Upper lobe of right lung (tissue), 1 donor: ENCODE measurements at regions not wholly inside any gene's neighbourhood (a gene's known extent, or its start where the extent isn't known, plus 50 kb on each side); places are given as distances from the start of the nearest gene placed in this dataset.

ENCODE experiments used
- ATAC-seq: fragments of 200-7000 bp; cut with Tn5 transposase; one replicate; pipeline ENCODE4 v1.9.1; 2020; ENCODE audit warnings: mild to moderate bottlenecking, moderate library complexity
- DNase-seq: peaks from one replicate; pipeline ENCODE4 v3.0.0-alpha.2; 2020
- H3K27ac ChIP-seq: fragments of 200-600 bp; one replicate; pipeline ENCODE4 v1.8.0; 2022
- H3K27me3 ChIP-seq: fragments of 200-600 bp; one replicate; pipeline ENCODE4 v1.8.0; 2022; ENCODE audit warnings: mild to moderate bottlenecking
- H3K36me3 ChIP-seq: fragments of 200-600 bp; one replicate; pipeline ENCODE4 v1.8.0; 2022
- H3K4me1 ChIP-seq: fragments of 200-600 bp; one replicate; pipeline ENCODE4 v1.8.0; 2022
- H3K4me3 ChIP-seq: fragments of 200-600 bp; one replicate; pipeline ENCODE4 v1.8.0; 2022; ENCODE audit warnings: mild to moderate bottlenecking
- H3K9me3 ChIP-seq: fragments of 200-600 bp; one replicate; pipeline ENCODE4 v1.8.0; 2022
- intact Hi-C: fragments of 100-400 bp; cut with DNase I; formaldehyde crosslinking; loops from one replicate; pipeline ENCODE4 v1.11.0; 2022
- TF ChIP-seq, protein P1 (sequence below): fragments of 200-600 bp; IDR thresholded peaks from one replicate; pipeline ENCODE4 v1.8.0; 2022; ENCODE audit warnings: antibody characterized with exemption
- donor health status: DM: no; HTN: yes; CAD: no; lungs with severe emphysema.

DNA sequence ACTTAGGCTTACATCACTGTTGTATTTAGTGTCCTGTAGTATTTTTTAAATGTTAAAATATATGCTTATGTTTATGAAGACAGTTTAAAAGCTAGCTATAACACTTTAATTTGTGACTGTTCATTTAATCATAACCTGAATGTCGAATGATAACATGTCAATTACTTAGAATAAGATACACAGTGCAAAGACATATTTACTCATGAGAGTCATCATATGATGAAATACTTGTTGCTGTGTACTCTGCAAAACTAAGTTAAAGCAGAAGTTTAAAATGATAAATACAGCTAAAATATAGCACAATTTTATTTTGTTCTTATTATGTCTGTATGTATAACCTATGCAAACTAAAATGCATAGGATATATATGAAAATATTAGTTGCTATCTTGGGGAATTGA is 497.4 kb downstream of the FSCB start:
- no peaks in the 10 kb centered on the region for H3K36me3 ChIP-seq
- H3K4me1 ChIP-seq: no peaks in the 10 kb centered on the region
- TF ChIP-seq, protein P1, sequence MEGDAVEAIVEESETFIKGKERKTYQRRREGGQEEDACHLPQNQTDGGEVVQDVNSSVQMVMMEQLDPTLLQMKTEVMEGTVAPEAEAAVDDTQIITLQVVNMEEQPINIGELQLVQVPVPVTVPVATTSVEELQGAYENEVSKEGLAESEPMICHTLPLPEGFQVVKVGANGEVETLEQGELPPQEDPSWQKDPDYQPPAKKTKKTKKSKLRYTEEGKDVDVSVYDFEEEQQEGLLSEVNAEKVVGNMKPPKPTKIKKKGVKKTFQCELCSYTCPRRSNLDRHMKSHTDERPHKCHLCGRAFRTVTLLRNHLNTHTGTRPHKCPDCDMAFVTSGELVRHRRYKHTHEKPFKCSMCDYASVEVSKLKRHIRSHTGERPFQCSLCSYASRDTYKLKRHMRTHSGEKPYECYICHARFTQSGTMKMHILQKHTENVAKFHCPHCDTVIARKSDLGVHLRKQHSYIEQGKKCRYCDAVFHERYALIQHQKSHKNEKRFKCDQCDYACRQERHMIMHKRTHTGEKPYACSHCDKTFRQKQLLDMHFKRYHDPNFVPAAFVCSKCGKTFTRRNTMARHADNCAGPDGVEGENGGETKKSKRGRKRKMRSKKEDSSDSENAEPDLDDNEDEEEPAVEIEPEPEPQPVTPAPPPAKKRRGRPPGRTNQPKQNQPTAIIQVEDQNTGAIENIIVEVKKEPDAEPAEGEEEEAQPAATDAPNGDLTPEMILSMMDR: no peak
- intact Hi-C loops: no loop called here
- no peak overlapping the region for H3K4me3 ChIP-seq
- ATAC-seq: no peak
- no peak overlapping the region for H3K27ac ChIP-seq
- no peak for DNase-seq
- H3K9me3 ChIP-seq: no peaks in the 10 kb centered on the region
- H3K27me3 ChIP-seq: no peaks in the 10 kb centered on the region

DNA sequence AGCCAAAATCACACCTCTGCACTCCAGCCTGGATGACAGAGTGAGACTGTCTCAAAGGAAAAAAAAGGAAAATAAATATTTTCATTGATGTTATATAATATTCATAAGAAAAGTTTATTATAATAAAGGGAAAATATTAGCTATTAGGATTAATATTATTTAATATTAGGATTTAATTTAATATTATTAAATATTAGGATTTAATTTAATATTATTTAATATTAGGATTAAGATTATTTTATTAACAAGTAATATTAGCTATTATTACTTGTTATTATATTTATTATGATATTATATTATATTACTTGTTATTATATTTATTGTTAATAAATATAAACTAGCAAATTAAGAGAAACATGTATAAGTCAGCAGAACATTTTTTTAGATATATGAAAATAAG is 518.1 kb downstream of the FSCB start:
- Histone ChIP-seq H3K27me3 (no peaks in the 10 kb centered on the region), H3K27ac (no peak overlapping the region), H3K9me3 (no peaks in the 10 kb centered on the region), H3K4me1 (no peaks in the 10 kb centered on the region), H3K36me3 (no peaks in the 10 kb centered on the region), H3K4me3 (no peak overlapping the region)
- intact Hi-C loops: no loop called here
- TF ChIP-seq, protein P1: no peak
- DNase-seq (no peak), ATAC-seq (no peak)

DNA sequence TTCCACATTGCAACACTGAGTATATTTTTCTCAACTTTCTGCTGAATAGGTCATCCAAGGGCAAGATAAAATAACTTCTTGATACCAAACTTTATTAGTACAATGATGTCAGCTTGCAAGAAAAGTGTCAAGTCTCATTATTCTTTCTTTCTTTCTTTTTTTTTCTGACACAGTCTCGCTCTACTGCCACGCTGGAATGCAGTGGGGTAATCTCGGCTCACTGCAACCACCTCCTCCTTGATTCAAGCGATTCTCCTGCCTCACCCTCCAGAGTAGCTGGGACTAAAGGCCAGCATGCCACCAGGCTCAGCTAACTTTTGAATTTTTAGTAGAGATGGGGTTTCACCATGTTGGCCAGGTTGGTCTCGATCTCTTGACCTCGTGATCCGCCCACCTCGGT is 523.4 kb downstream of the FSCB start:
- TF ChIP-seq, protein P1: no peak
- no peaks in the 10 kb centered on the region for H3K36me3 ChIP-seq
- intact Hi-C loops: no loop called here
- no peaks in the 10 kb centered on the region for H3K9me3 ChIP-seq
- ATAC-seq (no peak), DNase-seq (no peak)
- no peaks in the 10 kb centered on the region for H3K27me3 ChIP-seq
- no peak overlapping the region for H3K27ac ChIP-seq
- H3K4me1 ChIP-seq: no peaks in the 10 kb centered on the region
- no peak overlapping the region for H3K4me3 ChIP-seq

DNA sequence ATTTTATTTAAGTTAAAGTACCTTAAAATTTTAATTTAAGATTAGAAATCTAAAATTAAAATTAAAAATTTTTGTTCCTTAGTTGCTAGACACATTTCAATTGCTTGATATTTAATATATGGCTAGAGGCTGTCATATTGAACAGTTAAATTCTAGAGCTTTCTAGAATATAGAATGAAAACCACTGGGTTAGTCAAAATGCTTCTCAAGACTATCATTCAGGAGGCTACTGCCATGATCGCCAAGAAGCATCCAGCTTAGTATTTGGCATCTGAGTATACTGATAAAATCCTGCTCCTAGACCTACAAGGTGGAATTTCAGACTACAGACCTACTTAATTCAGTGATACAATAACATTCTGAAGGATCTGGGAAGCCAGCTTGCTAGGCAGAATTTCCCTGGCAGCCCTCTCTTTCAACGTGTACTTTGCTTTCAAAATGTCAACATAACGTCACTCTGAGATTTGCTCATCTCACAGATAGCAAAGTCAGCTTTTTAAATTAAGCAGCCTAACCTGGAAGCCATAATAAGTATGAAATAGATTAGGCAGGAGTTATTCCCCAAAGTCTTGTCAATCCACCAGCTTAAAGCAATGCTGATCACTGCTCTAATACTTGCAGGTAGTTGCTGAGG is 525.8 kb downstream of the FSCB start:
- DNase-seq (no peak), ATAC-seq (no peak)
- TF ChIP-seq, protein P1: no peak
- H3K27me3 ChIP-seq: no peaks in the 10 kb centered on the region
- H3K27ac ChIP-seq: no peak overlapping the region
- no peaks in the 10 kb centered on the region for H3K9me3 ChIP-seq
- no peak overlapping the region for H3K4me3 ChIP-seq
- H3K4me1 ChIP-seq: no peaks in the 10 kb centered on the region
- H3K36me3 ChIP-seq: no peaks in the 10 kb centered on the region
- intact Hi-C loops: no loop called here

DNA sequence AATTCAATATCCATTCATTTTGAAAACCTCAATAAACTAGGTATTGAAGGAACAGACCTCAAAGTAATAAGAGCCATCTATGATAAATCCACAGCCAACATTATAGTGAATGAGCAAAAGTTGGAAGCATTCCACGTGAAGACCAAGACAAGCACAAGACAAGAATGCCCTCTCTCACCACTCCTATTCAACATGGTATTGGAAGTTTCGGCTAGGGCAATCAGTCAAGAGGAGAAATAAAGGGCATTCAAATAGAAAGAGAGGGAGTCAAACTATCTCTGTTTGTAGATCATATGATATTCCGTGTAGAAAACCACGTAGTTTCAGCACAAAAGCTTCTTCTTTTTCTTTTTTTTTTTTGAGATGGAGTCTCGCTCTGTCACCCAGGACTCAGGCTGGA is 550.3 kb downstream of the FSCB start:
- H3K9me3 ChIP-seq: no peaks in the 10 kb centered on the region
- DNase-seq (no peak), ATAC-seq (no peak)
- no peaks in the 10 kb centered on the region for H3K27me3 ChIP-seq
- TF ChIP-seq, protein P1: no peak
- H3K27ac ChIP-seq: no peak overlapping the region
- no peak overlapping the region for H3K4me3 ChIP-seq
- H3K36me3 ChIP-seq: no peaks in the 10 kb centered on the region
- H3K4me1 ChIP-seq: no peaks in the 10 kb centered on the region
- intact Hi-C loops: no loop called here

DNA sequence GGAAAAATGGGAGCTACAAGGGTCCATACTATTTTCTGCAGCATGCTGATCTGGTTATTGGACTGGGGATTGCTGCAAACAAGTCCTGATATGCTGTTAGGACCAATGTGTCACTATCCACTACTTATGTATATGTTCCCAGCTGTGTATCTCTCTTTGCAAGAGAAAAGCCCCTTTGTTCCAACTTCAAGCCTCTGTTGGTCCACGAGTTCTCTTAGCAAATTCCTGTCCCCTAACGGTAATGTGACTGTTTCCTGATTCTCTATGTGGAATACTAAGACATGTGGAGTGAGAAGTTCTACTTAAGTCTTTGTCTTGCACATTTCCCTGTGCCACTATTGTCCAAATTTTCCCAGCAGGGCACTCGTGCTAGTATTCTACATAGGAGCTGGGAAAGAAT is 557.7 kb downstream of the FSCB start:
- no peak overlapping the region for H3K4me3 ChIP-seq
- ATAC-seq (no peak), DNase-seq (no peak)
- H3K9me3 ChIP-seq: no peaks in the 10 kb centered on the region
- no peaks in the 10 kb centered on the region for H3K36me3 ChIP-seq
- TF ChIP-seq, protein P1: no peak
- intact Hi-C loops: no loop called here
- no peaks in the 10 kb centered on the region for H3K27me3 ChIP-seq
- H3K27ac ChIP-seq: no peak overlapping the region
- no peaks in the 10 kb centered on the region for H3K4me1 ChIP-seq
